AG09319 (cell line): ENCODE measurements at regions not wholly inside any gene's neighbourhood (a gene's known extent, or its start where the extent isn't known, plus 50 kb on each side); places are given as distances from the start of the nearest gene placed in this dataset.

ENCODE experiments used
- DNase-seq: peaks from one replicate; pipeline ENCODE4 v3.0.0-alpha.2; 2010; ENCODE audit warnings: low read depth; ENCODE audit errors: extremely low read depth
- CTCF ChIP-seq: IDR thresholded peaks from 2 replicates; pipeline ENCODE4 v1.5.1; 2011; ENCODE audit warnings: low read depth, mild to moderate bottlenecking, inconsistent platforms, low read length, moderate library complexity

- TF ChIP-seq CTCF, result no peak
Measured at GRCh38 chr18:71252351-71252865, 963.6 kb downstream of the SOCS6 start.

GRCh38 chr18:71250191-71250590 is 961.3 kb downstream of the SOCS6 start:
- TF ChIP-seq CTCF, result no peak
- DNase-seq, result no peak

More at GRCh38 chr18:71252351-71252865, 963.6 kb downstream of the SOCS6 start:
- no peak for DNase-seq

GRCh38 chr18:71249791-71250190 is 960.9 kb downstream of the SOCS6 start:
- DNase-seq, result no peak
- TF ChIP-seq CTCF, result no peak

GRCh38 chr18:71242981-71243380 is 954.1 kb downstream of the SOCS6 start:
- no peak for DNase-seq
- TF ChIP-seq CTCF, result no peak

- no peak for DNase-seq
- TF ChIP-seq CTCF, result no peak
Measured at GRCh38 chr18:71238974-71239624, 950.3 kb downstream of the SOCS6 start.

- DNase-seq, result no peak
- TF ChIP-seq CTCF, result no peak
Measured at GRCh38 chr18:71237641-71238040, 948.8 kb downstream of the SOCS6 start.

- DNase-seq, result no peak
- TF ChIP-seq CTCF, result no peak
Measured at GRCh38 chr18:71233177-71233576, 944.3 kb downstream of the SOCS6 start.
